Retinal pigment epithelial cell (primary cell): ENCODE measurements at regions not wholly inside any gene's neighbourhood (a gene's known extent, or its start where the extent isn't known, plus 50 kb on each side); places are given as distances from the start of the nearest gene placed in this dataset.

Experiments
- DNase-seq: peaks from one replicate; pipeline ENCODE4 v3.0.0-alpha.2; 2010; ENCODE audit warnings: low read depth
- H3K4me3 ChIP-seq: 2 replicates; pipeline ENCODE4 v1.5.1; 2011; ENCODE audit warnings: mild to moderate bottlenecking, low read length, control low read depth, moderate library complexity
- CTCF ChIP-seq: conservative IDR thresholded peaks from 2 replicates; pipeline ENCODE4 v1.5.1; 2011; ENCODE audit warnings: low read depth, low read length, control low read depth, inconsistent platforms

- TF ChIP-seq CTCF: no peak
- H3K4me3 ChIP-seq: no peak overlapping the region
Measured at GRCh38 chr7:25860275-25861163, 291.5 kb upstream of the NFE2L3 start.

GRCh38 chr7:25861164-25861496 lies 290.9 kb upstream of the NFE2L3 start:
- TF ChIP-seq CTCF: no peak
- H3K4me3 ChIP-seq: no peak overlapping the region
- DNase-seq: no peak

More at GRCh38 chr7:25860275-25861163, 291.5 kb upstream of the NFE2L3 start:
- DNase-seq: no peak

GRCh38 chr7:25861601-25862260 lies 290.3 kb upstream of the NFE2L3 start:
- H3K4me3 ChIP-seq: peak overlapping the region; percentile 9
- DNase-seq: no peak
- no peak for TF ChIP-seq CTCF

- DNase-seq: peak; percentile 99
- H3K4me3 ChIP-seq: peak overlapping the region; percentile 9
- no peak for TF ChIP-seq CTCF
Measured at GRCh38 chr7:25862261-25863004, 289.6 kb upstream of the NFE2L3 start.

GRCh38 chr7:25863005-25863728 lies 288.8 kb upstream of the NFE2L3 start:
- no peak for TF ChIP-seq CTCF
- no peak for DNase-seq
- no peak overlapping the region for H3K4me3 ChIP-seq

- no peak for DNase-seq
- no peak overlapping the region for H3K4me3 ChIP-seq
- TF ChIP-seq CTCF: no peak
Measured at GRCh38 chr7:25863729-25864110, 288.3 kb upstream of the NFE2L3 start.
